ENCODE measurements at regions not wholly inside any gene's neighbourhood (a gene's known extent, or its start where the extent isn't known, plus 50 kb on each side); places are given as distances from the start of the nearest gene placed in this dataset.

- TF ChIP-seq, protein P1, sequence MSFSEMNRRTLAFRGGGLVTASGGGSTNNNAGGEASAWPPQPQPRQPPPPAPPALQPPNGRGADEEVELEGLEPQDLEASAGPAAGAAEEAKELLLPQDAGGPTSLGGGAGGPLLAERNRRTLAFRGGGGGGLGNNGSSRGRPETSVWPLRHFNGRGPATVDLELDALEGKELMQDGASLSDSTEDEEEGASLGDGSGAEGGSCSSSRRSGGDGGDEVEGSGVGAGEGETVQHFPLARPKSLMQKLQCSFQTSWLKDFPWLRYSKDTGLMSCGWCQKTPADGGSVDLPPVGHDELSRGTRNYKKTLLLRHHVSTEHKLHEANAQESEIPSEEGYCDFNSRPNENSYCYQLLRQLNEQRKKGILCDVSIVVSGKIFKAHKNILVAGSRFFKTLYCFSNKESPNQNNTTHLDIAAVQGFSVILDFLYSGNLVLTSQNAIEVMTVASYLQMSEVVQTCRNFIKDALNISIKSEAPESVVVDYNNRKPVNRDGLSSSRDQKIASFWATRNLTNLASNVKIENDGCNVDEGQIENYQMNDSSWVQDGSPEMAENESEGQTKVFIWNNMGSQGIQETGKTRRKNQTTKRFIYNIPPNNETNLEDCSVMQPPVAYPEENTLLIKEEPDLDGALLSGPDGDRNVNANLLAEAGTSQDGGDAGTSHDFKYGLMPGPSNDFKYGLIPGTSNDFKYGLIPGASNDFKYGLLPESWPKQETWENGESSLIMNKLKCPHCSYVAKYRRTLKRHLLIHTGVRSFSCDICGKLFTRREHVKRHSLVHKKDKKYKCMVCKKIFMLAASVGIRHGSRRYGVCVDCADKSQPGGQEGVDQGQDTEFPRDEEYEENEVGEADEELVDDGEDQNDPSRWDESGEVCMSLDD (CRISPR knock-in tag; IDR thresholded peaks at IDR 0.05; ENCODE audit: borderline replicate concordance): no peak
- TF ChIP-seq ZNF317 (CRISPR knock-in tag; IDR thresholded peaks at IDR 0.05): 0 out of 2 replicates have a peak, but pooled peaks have one; percentile 20
- peak; percentile 70; the same call in 1 of the 2 replicates for TF ChIP-seq ZKSCAN8 (CRISPR knock-in tag; IDR thresholded peaks at IDR 0.05; ENCODE audit: borderline replicate concordance)
- no peak for TF ChIP-seq DMTF1 (CRISPR knock-in tag; IDR thresholded peaks at IDR 0.05)
- no peak for TF ChIP-seq ZNF7 (CRISPR knock-in tag; IDR thresholded peaks at IDR 0.05)
- TF ChIP-seq, protein P2, sequence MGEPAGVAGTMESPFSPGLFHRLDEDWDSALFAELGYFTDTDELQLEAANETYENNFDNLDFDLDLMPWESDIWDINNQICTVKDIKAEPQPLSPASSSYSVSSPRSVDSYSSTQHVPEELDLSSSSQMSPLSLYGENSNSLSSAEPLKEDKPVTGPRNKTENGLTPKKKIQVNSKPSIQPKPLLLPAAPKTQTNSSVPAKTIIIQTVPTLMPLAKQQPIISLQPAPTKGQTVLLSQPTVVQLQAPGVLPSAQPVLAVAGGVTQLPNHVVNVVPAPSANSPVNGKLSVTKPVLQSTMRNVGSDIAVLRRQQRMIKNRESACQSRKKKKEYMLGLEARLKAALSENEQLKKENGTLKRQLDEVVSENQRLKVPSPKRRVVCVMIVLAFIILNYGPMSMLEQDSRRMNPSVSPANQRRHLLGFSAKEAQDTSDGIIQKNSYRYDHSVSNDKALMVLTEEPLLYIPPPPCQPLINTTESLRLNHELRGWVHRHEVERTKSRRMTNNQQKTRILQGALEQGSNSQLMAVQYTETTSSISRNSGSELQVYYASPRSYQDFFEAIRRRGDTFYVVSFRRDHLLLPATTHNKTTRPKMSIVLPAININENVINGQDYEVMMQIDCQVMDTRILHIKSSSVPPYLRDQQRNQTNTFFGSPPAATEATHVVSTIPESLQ (CRISPR knock-in tag; conservative IDR thresholded peaks at IDR 0.05): no peak
- no peak for TF ChIP-seq FOXC1 (CRISPR knock-in tag; IDR thresholded peaks at IDR 0.05; ENCODE audit: borderline replicate concordance)
- TF ChIP-seq PHF21A (CRISPR knock-in tag; IDR thresholded peaks at IDR 0.05): no peak
- TF ChIP-seq ZBTB26 (CRISPR knock-in tag; IDR thresholded peaks at IDR 0.05; ENCODE audit: borderline replicate concordance): no peak
- no peak for TF ChIP-seq CTCF (CRISPR knock-in tag; IDR thresholded peaks at IDR 0.05)
- TF ChIP-seq RCOR2 (CRISPR knock-in tag; IDR thresholded peaks at IDR 0.05): peak; percentile 44; the same call in 1 of the 2 replicates
- TF ChIP-seq, protein P3, sequence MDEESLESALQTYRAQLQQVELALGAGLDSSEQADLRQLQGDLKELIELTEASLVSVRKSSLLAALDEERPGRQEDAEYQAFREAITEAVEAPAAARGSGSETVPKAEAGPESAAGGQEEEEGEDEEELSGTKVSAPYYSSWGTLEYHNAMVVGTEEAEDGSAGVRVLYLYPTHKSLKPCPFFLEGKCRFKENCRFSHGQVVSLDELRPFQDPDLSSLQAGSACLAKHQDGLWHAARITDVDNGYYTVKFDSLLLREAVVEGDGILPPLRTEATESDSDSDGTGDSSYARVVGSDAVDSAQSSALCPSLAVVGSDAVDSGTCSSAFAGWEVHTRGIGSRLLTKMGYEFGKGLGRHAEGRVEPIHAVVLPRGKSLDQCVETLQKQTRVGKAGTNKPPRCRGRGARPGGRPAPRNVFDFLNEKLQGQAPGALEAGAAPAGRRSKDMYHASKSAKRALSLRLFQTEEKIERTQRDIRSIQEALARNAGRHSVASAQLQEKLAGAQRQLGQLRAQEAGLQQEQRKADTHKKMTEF (CRISPR knock-in tag; IDR thresholded peaks at IDR 0.05): peak; percentile 65; the same call in 1 of the 2 replicates
- TF ChIP-seq, protein P4, sequence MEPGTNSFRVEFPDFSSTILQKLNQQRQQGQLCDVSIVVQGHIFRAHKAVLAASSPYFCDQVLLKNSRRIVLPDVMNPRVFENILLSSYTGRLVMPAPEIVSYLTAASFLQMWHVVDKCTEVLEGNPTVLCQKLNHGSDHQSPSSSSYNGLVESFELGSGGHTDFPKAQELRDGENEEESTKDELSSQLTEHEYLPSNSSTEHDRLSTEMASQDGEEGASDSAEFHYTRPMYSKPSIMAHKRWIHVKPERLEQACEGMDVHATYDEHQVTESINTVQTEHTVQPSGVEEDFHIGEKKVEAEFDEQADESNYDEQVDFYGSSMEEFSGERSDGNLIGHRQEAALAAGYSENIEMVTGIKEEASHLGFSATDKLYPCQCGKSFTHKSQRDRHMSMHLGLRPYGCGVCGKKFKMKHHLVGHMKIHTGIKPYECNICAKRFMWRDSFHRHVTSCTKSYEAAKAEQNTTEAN (CRISPR knock-in tag; conservative IDR thresholded peaks at IDR 0.05): peak; percentile 76; the same call in 1 of the 2 replicates
- TF ChIP-seq ARID2 (CRISPR knock-in tag; IDR thresholded peaks at IDR 0.05; ENCODE audit: borderline replicate concordance): no peak
- TF ChIP-seq ZNF816 (CRISPR knock-in tag; IDR thresholded peaks at IDR 0.05; ENCODE audit: borderline replicate concordance): no peak
- no peak for TF ChIP-seq IKZF1 (IDR thresholded peaks at IDR 0.05)
These were observed 219.1 kb upstream of the STXBP5 start (continued) for GRCh38 chr6:146985111-146985510.
